Fibroblast of lung (primary cell): ENCODE measurements at regions not wholly inside any gene's neighbourhood (a gene's known extent, or its start where the extent isn't known, plus 50 kb on each side); places are given as distances from the start of the nearest gene placed in this dataset.

Experiments used
- DNase-seq, 2 donors: peaks; one replicate each; pipeline versions ENCODE4 v3.0.0 to v3.0.0-alpha.2; 2010; ENCODE audit warnings: low read depth in 2 of 2
- H2AFZ ChIP-seq: 2 replicates; pipeline ENCODE4 v1.5.1; 2012; ENCODE audit warnings: low read length, control low read depth, inconsistent platforms
- H3K27ac ChIP-seq: 2 replicates; pipeline ENCODE4 v1.5.1; 2011; ENCODE audit warnings: low read length, control low read depth; ENCODE audit not compliant: insufficient read depth
- H3K27me3 ChIP-seq: 2 replicates; pipeline ENCODE4 v1.5.1; 2011; ENCODE audit warnings: mild to moderate bottlenecking, low read length; ENCODE audit not compliant: control insufficient read depth, insufficient read depth
- H3K36me3 ChIP-seq: 2 replicates; pipeline ENCODE4 v1.5.1; 2011; ENCODE audit warnings: low read length; ENCODE audit not compliant: control insufficient read depth, insufficient read depth
- H3K4me1 ChIP-seq: 2 replicates; pipeline ENCODE4 v1.5.1; 2011; ENCODE audit warnings: low read length; ENCODE audit not compliant: control insufficient read depth, insufficient read depth; ENCODE audit errors: extremely low read depth
- H3K4me2 ChIP-seq: 2 replicates; pipeline ENCODE4 v1.5.1; 2011; ENCODE audit warnings: low read length, control low read depth; ENCODE audit not compliant: insufficient read depth; ENCODE audit errors: extremely low read depth
- H3K4me3 ChIP-seq, 4 experiments: fragments of 200-600 bp in 1 of 4; sonication (generic) in 1 of 4; replicated peaks in 1 of 4; 2 replicates each; pipeline ENCODE4 v1.5.1; 2011 to 2016; ENCODE audit warnings: low read length in 4 of 4, low read depth in 3 of 4, mild to moderate bottlenecking in 3 of 4, control low read depth in 2 of 4, inconsistent platforms in 1 of 4, mixed read lengths in 1 of 4; ENCODE audit not compliant: insufficient read depth in 1 of 4; ENCODE audit errors: control extremely low read depth in 1 of 4
- H3K79me2 ChIP-seq: 2 replicates; pipeline ENCODE4 v1.5.1; 2012; ENCODE audit warnings: mild to moderate bottlenecking, low read length, inconsistent platforms; ENCODE audit not compliant: control insufficient read depth, insufficient read depth
- H3K9ac ChIP-seq: 2 replicates; pipeline ENCODE4 v1.5.1; 2011; ENCODE audit warnings: mild to moderate bottlenecking, low read length, control low read depth; ENCODE audit not compliant: insufficient read depth
- H3K9me3 ChIP-seq: 2 replicates; pipeline ENCODE4 v1.5.1; 2012; ENCODE audit warnings: low read depth, low read length; ENCODE audit not compliant: control insufficient read depth, insufficient read depth
- H4K20me1 ChIP-seq: 2 replicates; pipeline ENCODE4 v1.5.1; 2011; ENCODE audit warnings: low read length; ENCODE audit not compliant: control insufficient read depth, insufficient read depth; ENCODE audit errors: extremely low read depth
- CTCF ChIP-seq, 2 donors: IDR thresholded peaks in 1 of 2; conservative IDR thresholded peaks in 1 of 2; 1 replicate in 1 of 2; 2 replicates in 1 of 2; pipeline ENCODE4 v1.5.1; 2011 to 2012; ENCODE audit warnings: low read length in 2 of 2, control low read depth in 1 of 2, inconsistent platforms in 1 of 2, low read depth in 1 of 2, mild to moderate bottlenecking in 1 of 2
- EZH2 ChIP-seq: IDR thresholded peaks from 2 replicates; pipeline ENCODE4 v1.5.1; 2012; ENCODE audit warnings: low read length, control low read depth, mild to moderate bottlenecking; ENCODE audit errors: missing control alignments

GRCh38 chr11:110000031-110000502 is 93.1 kb upstream of the ZC3H12C start:
- no peak overlapping the region for H2AFZ ChIP-seq
- no peaks in the 10 kb centered on the region for H4K20me1 ChIP-seq
- no peak for TF ChIP-seq EZH2
- TF ChIP-seq CTCF (conservative IDR thresholded peaks at IDR 0.05 in 1 of 2, IDR thresholded peaks at IDR 0.05 in 1 of 2; ENCODE audit: low read depth in 1 of 2, low read length in 2 of 2), result no peak
- H3K27me3 ChIP-seq, result no peaks in the 10 kb centered on the region
- no peaks in the 10 kb centered on the region for H3K36me3 ChIP-seq
- peak overlapping the region; percentile 22 for H3K27ac ChIP-seq
- DNase-seq, result peak; percentile 98
- H3K4me1 ChIP-seq, result no peaks in the 10 kb centered on the region
- no peaks in the 10 kb centered on the region for H3K9me3 ChIP-seq
- H3K9ac ChIP-seq, result no peak overlapping the region
- no peaks in the 10 kb centered on the region for H3K79me2 ChIP-seq
- no peak overlapping the region for H3K4me2 ChIP-seq
- no peak overlapping the region for H3K4me3 ChIP-seq

GRCh38 chr11:110000850-110001249 is 92.3 kb upstream of the ZC3H12C start:
- H3K4me2 ChIP-seq, result no peak overlapping the region
- TF ChIP-seq EZH2 (no peak), CTCF (conservative IDR thresholded peaks at IDR 0.05 in 1 of 2, IDR thresholded peaks at IDR 0.05 in 1 of 2; ENCODE audit: low read depth in 1 of 2, low read length in 2 of 2) (no peak)
- no peak overlapping the region for H2AFZ ChIP-seq
- no peaks in the 10 kb centered on the region for H3K4me1 ChIP-seq
- no peak overlapping the region for H3K9ac ChIP-seq
- H4K20me1 ChIP-seq, result no peaks in the 10 kb centered on the region
- no peak overlapping the region for H3K4me3 ChIP-seq
- no peak overlapping the region for H3K27ac ChIP-seq
- H3K27me3 ChIP-seq, result no peaks in the 10 kb centered on the region
- H3K9me3 ChIP-seq, result no peaks in the 10 kb centered on the region
- no peaks in the 10 kb centered on the region for H3K36me3 ChIP-seq
- DNase-seq, result peak; percentile 18 to 38
- no peaks in the 10 kb centered on the region for H3K79me2 ChIP-seq

GRCh38 chr11:110003426-110003825 is 89.8 kb upstream of the ZC3H12C start:
- Histone ChIP-seq H3K9me3 (no peaks in the 10 kb centered on the region), H3K4me3 (no peak overlapping the region), H3K27ac (no peak overlapping the region), H3K36me3 (no peaks in the 10 kb centered on the region), H3K4me2 (no peak overlapping the region), H3K27me3 (no peaks in the 10 kb centered on the region), H4K20me1 (no peaks in the 10 kb centered on the region), H3K79me2 (no peaks in the 10 kb centered on the region), H3K4me1 (no peaks in the 10 kb centered on the region), H2AFZ (no peak overlapping the region), H3K9ac (no peak overlapping the region)
- no peak for DNase-seq
- TF ChIP-seq EZH2 (no peak), CTCF (conservative IDR thresholded peaks at IDR 0.05 in 1 of 2, IDR thresholded peaks at IDR 0.05 in 1 of 2; ENCODE audit: low read depth in 1 of 2, low read length in 2 of 2) (no peak)
